ENCODE measurements at regions not wholly inside any gene's neighbourhood (a gene's known extent, or its start where the extent isn't known, plus 50 kb on each side); places are given as distances from the start of the nearest gene placed in this dataset.
"Not testable (repeated sequence)": the region's sequence is repeated elsewhere in the genome, so short reads cannot be mapped to it uniquely, and the experiment has no call there.

DNA sequence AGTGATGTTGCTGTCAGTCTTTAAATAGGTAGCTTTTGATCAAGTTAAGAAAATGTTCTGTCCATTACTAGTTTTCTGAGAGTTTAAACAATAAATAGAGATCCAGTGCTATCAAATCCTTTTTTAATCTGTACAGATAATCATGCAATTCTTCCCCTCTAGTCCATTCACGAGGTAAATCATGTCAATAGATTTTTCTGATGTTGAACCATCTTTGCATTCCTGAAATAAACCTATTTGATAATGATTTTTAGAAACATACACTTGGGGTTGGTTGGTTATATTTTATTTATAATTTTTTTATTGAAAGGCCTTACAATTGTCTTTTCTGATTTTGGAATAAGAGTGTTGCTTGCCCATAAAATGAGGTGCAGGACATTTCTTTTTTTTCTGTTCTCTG lies 95.0 kb downstream of the FAM53A start:
- no peak for DNase-seq

DNA sequence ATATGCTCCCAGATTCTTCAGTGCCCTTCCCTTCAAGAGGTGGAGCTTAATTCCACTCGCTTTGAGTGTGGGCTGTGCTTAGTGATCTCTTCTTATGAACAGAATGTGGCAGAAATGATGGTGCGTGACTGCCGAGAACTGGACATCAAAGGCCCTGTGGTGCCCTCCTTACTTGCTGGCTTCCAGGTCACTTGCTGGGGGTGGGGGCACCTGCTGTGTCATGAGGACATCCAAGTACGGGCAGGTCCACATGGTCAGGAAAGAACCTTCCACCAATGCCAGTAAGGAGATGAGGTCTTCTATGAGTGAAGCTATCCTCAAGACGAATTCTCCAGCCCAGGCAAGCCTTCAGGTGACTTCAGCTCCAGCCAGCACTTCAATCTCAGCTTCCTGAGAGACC lies 95.8 kb downstream of the FAM53A start:
- no peak for DNase-seq

DNA sequence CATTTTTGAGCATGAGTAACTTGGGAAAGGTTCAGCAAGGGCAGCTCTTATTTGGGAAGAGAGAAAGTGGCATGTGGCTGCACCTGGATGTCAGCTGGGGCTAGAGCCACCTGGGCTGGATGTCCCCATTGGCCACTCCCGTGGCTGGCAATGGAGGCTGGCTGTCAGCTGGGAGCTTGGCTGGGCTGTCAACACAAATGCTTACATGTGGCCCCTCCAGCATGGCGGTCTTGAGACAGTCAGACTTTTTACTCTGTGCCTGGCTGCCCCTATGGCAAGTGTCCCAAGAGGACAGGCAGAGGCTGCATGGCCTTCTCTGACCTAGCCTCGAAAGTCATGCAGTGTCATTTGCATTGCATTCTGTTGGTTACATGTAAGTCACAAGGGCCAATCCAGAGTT lies 99.6 kb downstream of the FAM53A start:
- DNase-seq = no peak

DNA sequence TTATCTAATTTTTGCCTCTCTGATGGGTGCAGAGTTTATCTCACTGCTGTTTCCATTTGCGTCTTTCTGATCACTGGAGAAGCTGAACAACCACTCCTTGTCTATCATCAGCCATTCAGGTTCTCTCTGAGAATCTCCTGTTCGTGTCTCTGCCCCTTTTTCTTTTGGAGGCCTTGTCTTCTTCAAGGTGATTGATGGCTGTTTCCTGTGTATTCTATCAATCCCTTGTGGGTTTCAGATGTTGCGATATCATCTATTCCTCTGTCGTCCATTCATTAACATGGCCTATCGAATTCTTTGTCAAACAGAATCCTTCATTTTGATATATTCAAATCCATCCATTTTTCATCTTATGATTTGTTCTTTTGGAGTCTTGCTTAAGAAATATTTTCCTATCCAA lies 100.3 kb downstream of the FAM53A start:
- no peak for DNase-seq

DNA sequence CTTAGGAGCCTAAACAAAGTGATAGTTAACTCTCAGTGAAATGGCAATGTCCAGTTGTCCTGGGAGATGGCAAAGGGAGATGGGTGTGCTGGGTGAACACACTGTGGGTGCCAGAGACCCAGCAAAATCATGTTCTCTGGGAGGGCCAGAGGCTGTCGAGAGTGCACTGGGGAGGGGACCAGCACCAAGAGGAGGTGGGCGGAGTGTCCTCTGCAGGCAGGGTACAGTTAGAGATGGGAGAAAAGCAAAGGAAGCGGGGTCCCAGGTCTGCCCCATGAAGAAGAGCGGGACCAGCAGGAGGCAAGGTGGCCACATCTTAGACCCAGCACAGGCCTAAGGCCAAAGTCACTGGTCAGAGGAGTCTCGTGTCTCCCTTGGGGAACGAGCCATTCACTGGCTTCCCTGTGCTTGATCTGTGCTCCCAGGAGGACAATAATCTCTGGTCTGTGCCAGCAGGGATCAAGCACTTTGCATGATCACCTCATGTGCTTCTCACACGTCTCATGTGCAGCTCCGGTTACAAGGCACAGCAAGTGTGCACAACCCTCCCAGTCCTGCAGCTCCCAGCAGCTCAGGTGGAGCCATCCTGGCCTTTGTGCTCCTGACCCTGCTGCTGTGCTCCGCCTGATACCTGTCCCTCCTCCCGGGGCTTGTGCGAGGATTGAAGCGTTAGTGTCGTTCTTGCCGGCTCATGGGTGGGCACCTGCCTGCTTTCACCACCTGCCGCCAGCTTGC lies 100.9 kb downstream of the FAM53A start:
- no peak for DNase-seq

DNA sequence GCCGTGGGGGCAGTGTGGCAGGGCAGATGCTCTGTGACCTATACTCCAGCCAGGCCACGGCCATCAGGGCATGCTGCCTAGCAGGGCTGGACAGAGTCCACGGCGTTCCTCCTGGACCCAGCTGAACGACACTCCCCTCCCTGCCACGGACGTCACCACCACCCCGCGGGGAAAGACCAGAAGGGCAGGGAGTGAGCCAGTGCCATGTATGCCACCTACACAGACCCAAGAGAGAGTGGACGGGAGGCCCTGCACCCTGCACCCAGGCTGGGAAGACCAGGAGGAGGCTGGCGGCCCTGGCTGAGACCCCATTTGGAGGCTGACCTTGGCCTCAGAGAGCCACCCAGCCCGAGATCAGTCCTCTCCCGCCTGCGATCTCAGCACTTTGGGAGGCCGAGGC lies 101.9 kb downstream of the FAM53A start:
- no peak for DNase-seq

DNA sequence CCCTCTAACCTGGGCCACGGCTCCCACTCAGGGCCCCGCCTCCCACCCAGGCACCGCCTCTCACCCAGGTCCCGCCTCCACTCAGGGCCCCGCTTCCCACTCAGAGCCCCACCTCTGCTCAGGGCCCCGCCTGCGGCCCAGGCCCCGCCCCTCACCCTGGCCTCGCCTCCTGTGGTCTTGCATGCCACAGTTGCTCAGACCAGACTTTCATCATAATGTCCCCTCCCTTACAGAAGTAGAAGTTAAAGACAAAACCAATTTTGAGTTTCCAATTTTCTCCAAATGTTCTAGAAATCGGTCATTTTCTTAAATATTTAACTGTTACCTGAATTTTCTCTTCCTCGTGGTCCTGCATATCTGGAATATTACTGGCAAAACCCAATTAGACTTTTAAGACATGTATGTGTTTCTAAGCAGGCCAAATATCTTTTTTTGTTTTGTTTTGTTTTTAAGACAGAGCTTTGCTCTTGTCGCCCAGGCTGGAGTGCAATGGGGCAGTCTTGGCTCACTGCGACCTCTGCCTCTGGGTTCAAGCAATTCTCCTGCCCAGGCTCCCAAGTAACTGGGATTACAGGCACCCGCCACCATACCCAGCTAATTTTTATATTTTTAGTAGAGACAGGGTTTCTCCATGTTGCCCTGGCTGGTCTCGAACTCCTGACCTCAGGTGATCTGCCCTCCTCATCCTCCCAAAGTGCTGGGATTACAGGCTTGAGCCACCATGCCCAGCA lies 102.8 kb downstream of the FAM53A start:
- peak; percentile 87 to 92 for DNase-seq

DNA sequence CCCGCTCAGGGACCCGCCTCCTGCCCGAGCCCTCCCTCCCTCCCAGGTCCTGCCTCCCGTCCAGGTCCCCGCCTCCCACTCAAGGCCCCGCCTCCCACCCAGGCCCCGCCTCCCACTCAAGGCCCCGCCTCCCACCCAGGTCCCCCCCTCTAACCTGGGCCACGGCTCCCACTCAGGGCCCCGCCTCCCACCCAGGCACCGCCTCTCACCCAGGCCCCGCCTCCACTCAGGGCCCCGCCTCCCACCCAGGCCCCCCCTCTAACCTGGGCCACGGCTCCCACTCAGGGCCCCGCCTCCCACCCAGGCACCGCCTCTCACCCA lies 103.5 kb downstream of the FAM53A start:
- DNase-seq = not testable (repeated sequence)

DNA sequence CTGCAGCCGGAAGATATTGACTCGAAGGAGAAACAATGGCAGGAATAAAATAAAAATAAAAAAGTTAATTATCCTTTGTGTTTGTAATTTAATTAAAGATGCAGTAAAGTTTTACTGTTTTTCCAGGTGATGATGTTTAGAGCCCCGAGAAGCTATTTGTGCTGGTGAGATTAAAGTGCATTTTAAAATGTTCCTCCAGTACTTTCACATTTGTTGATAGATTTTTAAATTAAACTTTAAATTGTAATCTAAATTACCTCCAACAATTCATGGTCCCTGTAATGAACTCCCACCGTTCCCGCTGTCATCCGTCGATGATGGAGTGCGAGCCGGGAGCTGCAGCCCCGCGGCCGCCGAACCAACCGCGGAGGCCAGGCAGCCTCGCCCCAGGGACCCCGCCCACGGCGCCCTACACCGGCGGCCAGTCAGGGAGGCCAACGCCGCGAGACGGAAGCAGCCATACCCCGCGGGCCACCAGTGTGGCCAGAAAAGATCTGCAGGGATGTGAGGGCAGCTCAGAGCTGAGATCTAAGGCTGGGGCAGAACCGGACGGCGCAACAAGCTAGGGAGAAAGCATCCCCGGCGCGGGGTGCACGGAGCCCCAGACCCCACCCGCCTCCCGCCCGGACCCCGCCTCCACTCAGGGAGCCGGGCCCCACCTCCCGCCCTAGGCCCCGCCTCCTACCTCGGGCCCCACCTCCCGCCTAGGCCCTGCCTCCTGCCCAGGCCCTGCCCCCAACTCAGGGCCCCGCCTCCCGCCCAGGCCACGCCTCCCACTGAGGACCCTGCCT lies 104.0 kb downstream of the FAM53A start:
- peak; percentile 86 to 87 for DNase-seq

DNA sequence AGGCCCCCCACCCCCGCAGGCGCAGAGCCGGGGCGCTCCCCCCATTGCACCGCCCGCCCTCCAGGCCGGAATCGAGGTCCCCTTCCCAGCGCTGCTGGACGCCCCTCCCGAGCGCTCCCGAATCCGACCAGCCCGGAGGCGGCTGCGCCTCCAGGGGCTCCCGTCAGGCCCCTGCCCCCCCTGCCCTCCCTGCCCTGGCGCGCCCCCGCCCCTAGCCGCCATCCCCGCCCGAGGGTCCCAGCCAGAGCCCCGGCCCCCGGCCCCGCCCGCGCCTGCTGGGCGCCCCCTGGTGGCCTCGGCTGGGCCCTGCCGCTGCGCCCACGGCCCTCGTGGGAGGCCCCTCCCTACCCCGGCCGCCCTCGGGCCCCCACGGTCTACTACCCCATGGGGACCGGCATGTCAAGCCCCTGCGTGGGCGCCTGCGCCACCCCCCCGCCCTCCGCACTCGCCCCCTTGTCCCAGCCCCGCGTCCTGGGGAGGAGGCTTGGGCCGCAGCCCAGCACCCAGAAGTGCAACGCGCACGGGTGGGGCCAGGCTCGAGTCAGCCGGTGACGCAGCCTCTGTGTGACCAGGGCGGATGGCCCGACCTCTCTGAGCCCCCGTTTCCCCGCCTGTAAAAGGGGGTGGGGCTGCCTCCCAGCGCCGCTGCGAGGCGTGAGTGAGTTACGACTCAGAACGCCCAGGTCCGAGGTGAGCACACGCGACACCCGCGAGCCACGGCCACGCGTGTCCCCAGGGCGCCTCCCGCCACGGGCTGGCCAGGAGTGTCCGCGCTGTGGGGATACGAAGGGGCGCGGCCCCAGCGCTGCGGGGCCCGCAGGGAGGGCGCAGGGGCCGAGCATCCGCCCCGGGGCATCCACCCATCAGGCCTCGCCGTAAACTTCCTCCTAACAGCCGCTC lies 104.9 kb downstream of the FAM53A start:
- DNase-seq = peak; percentile 78 to 80

DNA sequence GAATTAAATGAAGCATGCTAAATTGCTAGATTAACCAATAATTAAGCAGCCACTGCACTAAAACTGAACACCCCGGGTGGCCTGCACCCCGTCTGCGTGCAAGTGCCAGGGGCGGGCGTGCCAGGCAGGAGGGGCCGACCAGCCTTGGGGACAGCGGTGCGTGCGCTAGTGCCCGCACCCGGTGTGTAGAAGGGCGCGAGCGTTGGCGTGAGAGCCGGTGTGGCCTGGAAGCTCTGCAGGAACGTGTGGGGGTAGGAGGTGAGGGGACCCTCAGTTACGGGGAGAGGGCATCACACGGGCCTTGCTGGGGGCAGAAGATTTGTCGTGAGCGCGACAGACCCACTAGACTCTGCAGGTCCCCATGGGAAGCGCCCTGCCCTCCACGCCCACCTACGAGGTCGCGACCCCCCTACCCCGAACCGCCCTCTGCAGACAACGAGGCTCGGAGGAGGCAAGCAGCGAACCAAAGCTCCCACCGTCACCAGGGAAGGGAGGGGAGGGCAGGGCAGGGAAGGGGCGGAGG lies 105.8 kb downstream of the FAM53A start:
- no peak for DNase-seq

DNA sequence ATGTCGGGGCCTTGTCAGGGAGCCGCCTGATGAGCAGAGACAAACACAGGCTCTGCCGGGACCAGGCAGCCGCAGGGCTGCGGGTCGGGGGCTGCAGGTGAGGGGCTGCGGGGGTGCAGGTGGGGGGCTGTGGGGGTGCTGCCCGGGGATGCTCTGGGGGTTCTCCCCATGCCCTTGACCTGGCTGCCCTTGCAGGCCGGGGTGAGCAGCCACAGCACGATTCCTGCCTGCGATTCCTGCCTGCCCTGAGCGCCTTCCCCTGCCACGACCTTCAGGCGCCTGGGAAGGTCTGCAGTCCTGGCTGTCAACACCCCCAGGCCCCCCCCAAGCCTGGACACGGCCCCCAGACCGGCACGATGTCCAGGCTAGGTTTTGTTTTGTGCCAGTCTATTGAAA lies 106.3 kb downstream of the FAM53A start:
- DNase-seq = no peak

DNA sequence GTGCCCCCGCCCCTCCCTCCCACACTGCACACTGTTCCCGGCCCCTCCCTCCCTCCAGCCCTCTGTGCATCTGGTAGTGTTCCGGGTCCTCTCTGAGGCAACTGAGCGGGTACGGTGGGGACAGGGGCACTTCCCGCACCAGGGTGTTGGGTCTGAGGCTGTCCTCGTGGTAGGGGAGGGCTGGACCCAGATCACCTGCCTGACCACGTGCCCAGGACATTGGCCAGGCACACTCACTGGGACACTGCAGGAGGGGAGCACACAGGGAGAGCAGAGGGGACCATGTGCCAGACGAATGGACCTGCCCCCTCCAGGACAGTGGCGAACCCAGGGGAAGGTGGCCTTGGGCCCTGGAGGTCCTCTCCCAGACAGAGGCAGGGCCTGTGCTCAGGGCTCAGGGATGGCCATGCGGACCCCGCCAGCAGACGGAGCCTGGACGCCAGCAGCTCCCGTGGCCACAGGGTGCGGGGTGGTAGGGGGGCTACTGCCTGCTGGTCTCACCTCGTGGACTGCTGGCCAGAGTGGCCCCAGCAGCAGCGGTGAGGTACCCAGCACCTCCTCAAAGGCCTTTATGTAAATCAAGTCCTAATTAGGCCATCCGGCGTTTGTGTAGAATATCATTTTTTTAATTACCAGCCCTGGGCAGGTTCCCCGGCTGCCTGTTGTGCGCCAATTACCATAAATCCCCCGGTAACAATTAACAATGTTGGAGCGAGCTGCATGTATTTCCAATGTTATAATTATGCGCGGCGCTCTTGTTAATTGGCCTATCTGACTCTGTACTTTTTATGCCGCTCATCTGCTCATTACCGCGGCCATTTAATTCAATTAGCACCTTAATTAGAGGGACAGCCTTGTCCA lies 106.9 kb downstream of the FAM53A start:
- DNase-seq = no peak

DNA sequence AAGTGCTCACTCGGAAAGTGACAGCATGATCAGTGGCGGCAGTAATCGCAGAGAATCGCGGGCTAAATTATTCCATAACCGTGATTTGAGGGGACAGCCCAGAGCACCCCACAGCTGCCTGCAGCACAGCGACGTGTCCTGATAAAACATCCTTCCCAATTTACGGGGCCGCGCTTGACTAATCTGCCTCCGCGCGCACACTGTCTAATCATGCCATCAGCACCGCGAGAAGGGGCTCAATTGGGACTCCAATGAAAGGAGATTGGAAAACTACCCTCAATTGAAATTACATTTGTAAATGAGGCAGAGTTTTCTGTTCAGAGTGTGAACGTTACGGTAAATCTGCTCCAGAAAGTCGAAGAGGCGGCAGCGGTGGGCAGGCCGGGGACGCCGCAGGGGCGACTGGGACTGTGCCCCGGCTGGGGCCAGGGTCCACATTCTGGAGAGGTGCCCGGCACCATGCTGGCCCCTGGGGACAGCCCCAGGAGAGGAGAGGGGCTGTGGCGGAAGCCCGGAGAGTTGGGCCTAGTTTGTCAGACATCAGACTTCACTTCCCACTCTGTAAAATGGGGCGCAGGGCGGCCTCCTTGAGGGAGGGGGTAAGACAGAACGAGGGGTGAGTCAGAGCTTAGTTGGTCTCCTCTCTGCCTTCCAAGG lies 107.7 kb downstream of the FAM53A start:
- no peak for DNase-seq

DNA sequence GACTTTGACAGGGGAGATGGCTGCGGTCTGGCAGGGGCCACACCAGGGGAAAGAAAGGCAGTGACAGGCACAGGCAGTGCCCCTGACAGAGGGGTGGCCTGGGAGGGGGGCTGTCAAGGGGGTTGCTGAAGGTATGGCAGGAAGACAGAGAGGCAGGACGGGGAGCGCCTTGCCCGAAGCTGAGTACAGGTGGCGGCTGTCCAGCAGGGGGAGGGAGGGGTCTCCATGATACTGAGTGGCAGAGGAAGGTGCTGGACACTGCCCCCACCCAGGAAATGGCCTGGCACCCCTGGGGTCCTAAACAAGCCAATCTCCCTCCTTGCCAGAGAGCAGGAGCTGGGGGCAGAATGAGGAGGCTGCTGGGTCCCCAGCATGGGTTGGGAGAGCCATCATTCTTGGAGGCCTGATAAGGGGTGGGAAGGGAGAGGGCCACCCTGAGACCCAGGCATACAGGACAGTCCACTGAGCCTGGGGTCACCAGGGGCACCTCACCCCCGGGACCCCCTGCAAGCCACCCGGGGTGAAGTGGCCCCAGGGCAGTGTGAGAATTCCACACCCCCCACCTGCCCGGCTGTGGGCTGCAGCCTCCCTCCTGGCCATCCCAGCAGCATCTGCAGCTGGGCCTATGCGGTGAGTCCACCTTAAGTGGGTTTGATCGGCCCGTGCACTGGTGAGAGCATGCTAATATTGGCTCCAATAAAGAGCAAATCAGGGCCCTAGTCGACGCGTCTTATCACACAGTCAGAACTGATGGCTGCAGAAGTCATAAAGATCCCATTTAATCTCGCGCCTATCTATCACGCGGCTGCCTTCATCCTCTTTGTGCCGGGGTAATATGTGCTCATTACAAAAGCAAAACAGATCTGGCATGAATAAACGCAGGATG lies 108.5 kb downstream of the FAM53A start:
- no peak for DNase-seq

DNA sequence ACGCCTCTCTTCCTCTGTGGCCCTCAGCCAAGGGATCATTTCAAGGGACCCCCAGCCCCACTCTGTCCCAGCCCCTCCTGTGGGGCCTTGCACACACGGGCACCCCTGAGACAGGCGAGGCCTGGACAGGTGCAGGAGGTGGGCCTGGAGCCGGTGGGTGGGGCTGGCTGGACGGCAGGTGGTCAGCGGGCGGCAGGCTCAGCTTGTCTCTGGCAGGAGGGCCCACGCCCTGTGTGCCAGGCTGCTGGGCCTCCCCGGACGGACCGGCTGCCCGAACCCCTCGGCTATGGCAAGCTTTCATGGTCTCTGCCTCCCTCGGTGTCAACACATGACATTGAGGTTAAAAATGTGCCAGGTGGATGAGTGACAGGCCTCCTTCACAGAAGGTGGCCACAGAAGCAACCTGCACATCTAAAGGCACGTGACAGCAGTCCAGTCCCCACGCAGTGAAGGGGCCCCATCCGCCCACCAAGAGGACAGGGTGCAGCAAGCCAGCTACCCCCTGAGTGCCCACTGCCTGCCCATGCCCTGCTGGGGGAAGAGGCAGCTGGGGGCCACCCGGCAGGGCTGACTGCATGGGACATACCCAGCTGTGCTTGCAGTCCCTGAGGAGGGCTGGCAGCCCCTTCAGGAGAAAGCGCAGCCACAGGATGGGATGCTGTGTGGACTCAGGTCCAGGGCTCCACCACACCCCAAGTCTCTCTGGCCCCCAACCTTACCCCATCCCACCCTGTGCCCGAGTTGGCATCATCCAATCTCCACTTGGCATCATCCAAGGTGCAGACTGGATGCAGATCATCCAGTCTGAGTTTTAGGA lies 109.3 kb downstream of the FAM53A start:
- no peak for DNase-seq

DNA sequence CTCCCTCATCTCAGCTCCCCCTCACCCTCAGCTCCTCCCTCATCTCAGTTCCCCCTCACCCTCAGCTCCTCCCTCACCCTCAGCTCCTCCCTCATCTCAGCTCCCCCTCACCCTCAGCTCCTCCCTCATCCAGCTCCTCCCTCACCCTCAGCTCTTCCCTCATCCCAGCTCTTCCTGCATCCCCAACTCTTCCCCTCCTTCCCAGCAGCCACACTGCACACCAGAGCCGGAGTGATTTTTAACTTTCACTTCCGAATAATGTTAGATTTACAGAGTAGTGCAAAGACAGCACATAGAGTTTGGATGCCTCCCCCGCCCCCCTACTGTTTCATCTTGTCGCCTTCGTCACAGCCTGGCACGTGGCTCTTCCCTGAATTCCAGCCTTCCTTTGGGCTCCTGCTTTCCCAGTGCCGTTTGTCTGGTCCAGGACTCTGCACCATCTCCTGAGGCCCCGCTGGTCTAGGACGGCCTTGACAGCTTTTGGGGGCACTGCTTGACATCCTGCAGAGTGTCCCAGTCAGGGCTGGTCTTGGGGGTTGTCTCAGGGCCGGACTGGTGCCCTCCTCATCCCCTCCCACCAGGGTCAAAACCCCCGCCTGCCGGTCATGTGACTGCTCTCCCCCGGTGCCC lies 110.2 kb downstream of the FAM53A start:
- DNase-seq = no peak

DNA sequence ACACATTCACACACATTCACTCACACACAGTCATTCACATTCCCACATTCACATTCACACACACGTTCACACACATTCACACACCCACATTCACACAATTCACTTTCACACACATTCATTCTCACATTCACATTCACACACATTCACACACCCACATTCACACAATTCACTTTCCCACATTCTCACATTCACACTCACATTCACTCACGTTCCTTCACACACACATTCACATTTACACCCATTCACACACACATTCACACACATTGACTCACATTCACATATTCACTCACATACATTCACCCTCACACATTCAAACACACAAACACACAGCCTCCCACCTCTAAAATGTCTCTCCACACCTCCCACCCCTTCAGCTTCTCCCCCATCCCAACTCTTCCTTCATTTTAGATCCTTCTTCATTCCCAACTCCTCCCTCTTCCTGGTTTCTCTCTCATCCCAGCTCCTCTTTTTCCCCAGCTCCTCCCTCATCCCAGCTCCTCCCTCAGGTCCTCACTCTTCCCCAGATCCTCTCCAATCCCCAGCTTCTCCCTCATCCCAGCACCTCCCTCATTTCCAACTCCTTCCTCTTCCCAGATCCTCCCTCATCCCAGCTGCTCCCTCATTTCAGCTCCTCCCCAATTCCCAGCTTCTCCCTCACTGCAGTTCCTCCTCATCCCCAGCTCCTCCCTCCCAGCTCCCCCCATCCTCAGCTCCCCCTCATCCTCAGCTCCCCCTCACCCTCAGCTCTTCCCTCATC lies 111.0 kb downstream of the FAM53A start:
- no peak for DNase-seq
